ENCODE measurements at regions not wholly inside any gene's neighbourhood (a gene's known extent, or its start where the extent isn't known, plus 50 kb on each side); places are given as distances from the start of the nearest gene placed in this dataset.
A peak's percentile ranks its signal among the peaks of the same experiment; 100 is the strongest.

- peak; percentile 80 for DNase-seq (ENCODE audit: low read depth)
- no peak for TF ChIP-seq CTCF (conservative IDR thresholded peaks at IDR 0.05; ENCODE audit: low read length)
- no peak overlapping the region for H3K4me3 ChIP-seq (ENCODE audit: low read length)
Observed at GRCh38 chr14:58942516-58942915, 246.0 kb upstream of the DAAM1 start.

GRCh38 chr14:58944343-58944967, 244.0 kb upstream of the DAAM1 start:
- peak; percentile 21 for DNase-seq (ENCODE audit: low read depth)
- H3K4me3 ChIP-seq (ENCODE audit: low read length) = no peak overlapping the region
- TF ChIP-seq CTCF (conservative IDR thresholded peaks at IDR 0.05; ENCODE audit: low read length) = no peak

- TF ChIP-seq CTCF (conservative IDR thresholded peaks at IDR 0.05; ENCODE audit: low read length) = no peak
- no peak for DNase-seq (ENCODE audit: low read depth)
- H3K4me3 ChIP-seq (ENCODE audit: low read length) = no peak overlapping the region
Observed at GRCh38 chr14:58944968-58945356, 243.5 kb upstream of the DAAM1 start.

- DNase-seq (ENCODE audit: low read depth) = no peak
- no peak for TF ChIP-seq CTCF (conservative IDR thresholded peaks at IDR 0.05; ENCODE audit: low read length)
- H3K4me3 ChIP-seq (ENCODE audit: low read length) = no peak overlapping the region
Observed at GRCh38 chr14:58946431-58946830, 242.0 kb upstream of the DAAM1 start.

- TF ChIP-seq CTCF (conservative IDR thresholded peaks at IDR 0.05; ENCODE audit: low read length) = no peak
- no peak overlapping the region for H3K4me3 ChIP-seq (ENCODE audit: low read length)
- no peak for DNase-seq (ENCODE audit: low read depth)
Observed at GRCh38 chr14:58947156-58947555, 241.3 kb upstream of the DAAM1 start.

GRCh38 chr14:58947814-58948445, 240.5 kb upstream of the DAAM1 start:
- no peak for DNase-seq (ENCODE audit: low read depth)
- H3K4me3 ChIP-seq (ENCODE audit: low read length) = no peak overlapping the region
- TF ChIP-seq CTCF (conservative IDR thresholded peaks at IDR 0.05; ENCODE audit: low read length) = no peak

- H3K4me3 ChIP-seq (ENCODE audit: low read length) = no peak overlapping the region
- TF ChIP-seq CTCF (conservative IDR thresholded peaks at IDR 0.05; ENCODE audit: low read length) = no peak
- DNase-seq (ENCODE audit: low read depth) = no peak
Observed at GRCh38 chr14:58950555-58950954, 237.9 kb upstream of the DAAM1 start.

Measured in AG10803 (cell line).